ENCODE measurements at regions not wholly inside any gene's neighbourhood (a gene's known extent, or its start where the extent isn't known, plus 50 kb on each side); places are given as distances from the start of the nearest gene placed in this dataset.

DNA sequence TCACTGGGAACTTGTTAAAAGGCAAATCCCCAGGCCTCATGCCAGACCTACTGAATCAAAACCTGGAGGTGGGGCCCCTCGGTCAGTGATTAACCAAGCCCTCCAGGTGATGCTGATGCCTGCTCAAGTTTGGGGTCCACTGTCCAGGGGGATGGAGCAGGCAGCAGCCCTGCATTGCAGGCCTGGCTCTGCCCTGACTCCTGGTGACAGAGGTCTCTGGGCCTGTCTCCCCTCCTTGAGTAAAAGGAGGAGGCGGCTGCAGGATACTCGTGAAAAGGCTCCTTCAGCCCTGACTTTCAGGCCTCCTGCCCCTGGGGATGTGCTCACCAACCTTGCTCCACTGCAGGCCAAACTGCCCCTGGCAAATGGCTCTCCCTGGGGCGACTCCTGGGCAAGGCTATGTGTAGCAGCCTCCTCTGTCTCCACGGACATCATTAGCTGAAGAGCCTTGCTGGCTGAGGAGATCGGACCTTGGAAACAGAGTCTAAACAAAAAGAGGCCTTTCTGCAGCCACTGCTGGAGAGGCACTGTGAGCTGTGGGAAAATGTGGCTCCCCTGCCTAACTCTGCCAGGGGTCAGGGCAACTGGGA lies 134.8 kb upstream of the ALDH1B1 start:
- Histone ChIP-seq H3K9me3 (ENCODE audit: control insufficient read depth in 2 of 2, insufficient read depth in 1 of 2, low read length in 1 of 2) (no peaks in the 10 kb centered on the region), H3K27me3 (ENCODE audit: control insufficient read depth in 2 of 2, insufficient read depth in 1 of 2, low read length in 1 of 2) (no peaks in the 10 kb centered on the region), H3K36me3 (ENCODE audit: control insufficient read depth in 2 of 2, insufficient read depth in 2 of 2, low read length in 1 of 2) (no peaks in the 10 kb centered on the region), H3K27ac (ENCODE audit: low read depth in 1 of 2, low read length in 1 of 2) (no peak overlapping the region), H3K4me1 (ENCODE audit: control insufficient read depth in 2 of 2, insufficient read depth in 2 of 2, low read length in 2 of 2) (no peaks in the 10 kb centered on the region), H3K4me3 (ENCODE audit: low read length in 2 of 2) (no peak overlapping the region)
- 94% methylated on average over 6 of the region's 6 CpGs for WGBS
- no peak for DNase-seq (ENCODE audit: low read depth in 6 of 9, low spot score in 9 of 9)

DNA sequence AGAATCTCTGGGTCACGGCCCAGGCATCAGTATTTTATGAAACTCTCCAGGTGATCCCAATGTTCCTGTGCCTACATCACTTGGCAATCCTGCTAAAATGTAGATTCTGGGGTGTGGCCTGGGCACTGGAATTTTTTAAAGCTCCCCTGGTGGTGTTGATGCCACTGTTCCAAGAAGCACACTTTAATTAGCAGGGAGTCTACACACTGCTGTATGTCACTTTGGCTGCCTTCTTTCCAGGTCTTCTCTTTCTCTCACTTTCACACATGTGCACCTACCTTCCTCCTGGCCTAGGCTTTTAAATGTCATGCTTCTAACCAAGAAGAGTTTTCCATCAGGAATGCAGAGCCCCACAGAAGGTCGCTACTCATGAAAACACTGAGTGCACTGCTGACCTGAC lies 136.0 kb upstream of the ALDH1B1 start:
- Histone ChIP-seq H3K4me3 (ENCODE audit: low read length in 2 of 2) (no peak overlapping the region), H3K9me3 (ENCODE audit: control insufficient read depth in 2 of 2, insufficient read depth in 1 of 2, low read length in 1 of 2) (no peaks in the 10 kb centered on the region), H3K4me1 (ENCODE audit: control insufficient read depth in 2 of 2, insufficient read depth in 2 of 2, low read length in 2 of 2) (no peaks in the 10 kb centered on the region), H3K27me3 (ENCODE audit: control insufficient read depth in 2 of 2, insufficient read depth in 1 of 2, low read length in 1 of 2) (no peaks in the 10 kb centered on the region), H3K27ac (ENCODE audit: low read depth in 1 of 2, low read length in 1 of 2) (no peak overlapping the region), H3K36me3 (ENCODE audit: control insufficient read depth in 2 of 2, insufficient read depth in 2 of 2, low read length in 1 of 2) (no peaks in the 10 kb centered on the region)
- WGBS: 94% methylated on average over 2 of the region's 2 CpGs
- no peak for DNase-seq (ENCODE audit: low read depth in 6 of 9, low spot score in 9 of 9)

DNA sequence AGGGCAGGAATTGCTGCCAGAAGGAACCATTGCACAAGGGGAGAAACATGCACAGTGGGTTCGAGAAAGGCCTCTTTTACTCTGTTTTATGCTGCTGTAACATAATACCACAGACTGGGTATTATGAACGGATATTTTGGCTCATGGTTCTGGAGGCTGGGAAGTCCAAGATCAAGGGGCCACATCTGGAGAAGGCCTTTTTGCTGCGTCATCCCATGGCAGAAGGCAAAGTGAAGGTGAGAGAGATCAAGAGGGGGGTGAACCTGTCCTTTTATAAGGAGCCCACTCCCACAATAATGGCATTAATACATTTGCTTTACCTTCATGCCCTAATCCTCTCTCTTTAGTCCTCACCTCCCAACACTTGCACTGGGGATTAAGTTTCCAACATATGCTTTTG lies 136.9 kb upstream of the ALDH1B1 start:
- no peaks in the 10 kb centered on the region for H3K9me3 ChIP-seq (ENCODE audit: control insufficient read depth in 2 of 2, insufficient read depth in 1 of 2, low read length in 1 of 2)
- 96% methylated on average over 3 of the region's 3 CpGs for WGBS
- no peaks in the 10 kb centered on the region for H3K27me3 ChIP-seq (ENCODE audit: control insufficient read depth in 2 of 2, insufficient read depth in 1 of 2, low read length in 1 of 2)
- H3K4me3 ChIP-seq (ENCODE audit: low read length in 2 of 2): no peak overlapping the region
- no peaks in the 10 kb centered on the region for H3K36me3 ChIP-seq (ENCODE audit: control insufficient read depth in 2 of 2, insufficient read depth in 2 of 2, low read length in 1 of 2)
- DNase-seq (ENCODE audit: low read depth in 6 of 9, low spot score in 9 of 9): no peak
- no peak overlapping the region for H3K27ac ChIP-seq (ENCODE audit: low read depth in 1 of 2, low read length in 1 of 2)
- no peaks in the 10 kb centered on the region for H3K4me1 ChIP-seq (ENCODE audit: control insufficient read depth in 2 of 2, insufficient read depth in 2 of 2, low read length in 2 of 2)

DNA sequence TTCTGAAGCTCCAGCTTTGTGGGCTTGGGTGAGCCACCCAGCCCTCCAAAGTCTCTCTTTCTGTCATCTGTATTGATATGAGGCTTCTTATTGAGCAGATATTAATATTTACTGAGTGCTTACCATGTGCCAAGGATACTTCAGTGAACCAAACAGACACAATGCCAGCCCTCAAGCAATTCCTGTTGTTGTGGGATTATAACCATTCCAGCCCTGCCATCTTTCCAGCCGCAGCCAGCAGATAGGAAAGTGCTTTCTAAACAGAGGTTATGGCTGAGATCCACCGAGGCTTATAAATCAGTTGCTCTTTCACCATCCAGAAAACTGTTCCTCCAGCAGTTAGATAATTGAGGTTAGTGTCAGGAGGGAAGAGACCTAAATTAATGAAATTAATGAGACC lies 137.7 kb upstream of the ALDH1B1 start:
- H3K27me3 ChIP-seq (ENCODE audit: control insufficient read depth in 2 of 2, insufficient read depth in 1 of 2, low read length in 1 of 2): no peaks in the 10 kb centered on the region
- DNase-seq (ENCODE audit: low read depth in 6 of 9, low spot score in 9 of 9): no peak
- H3K4me1 ChIP-seq (ENCODE audit: control insufficient read depth in 2 of 2, insufficient read depth in 2 of 2, low read length in 2 of 2): no peaks in the 10 kb centered on the region
- no peaks in the 10 kb centered on the region for H3K9me3 ChIP-seq (ENCODE audit: control insufficient read depth in 2 of 2, insufficient read depth in 1 of 2, low read length in 1 of 2)
- no peak overlapping the region for H3K27ac ChIP-seq (ENCODE audit: low read depth in 1 of 2, low read length in 1 of 2)
- 99% methylated on average over 2 of the region's 2 CpGs for WGBS
- H3K4me3 ChIP-seq (ENCODE audit: low read length in 2 of 2): no peak overlapping the region
- no peaks in the 10 kb centered on the region for H3K36me3 ChIP-seq (ENCODE audit: control insufficient read depth in 2 of 2, insufficient read depth in 2 of 2, low read length in 1 of 2)

DNA sequence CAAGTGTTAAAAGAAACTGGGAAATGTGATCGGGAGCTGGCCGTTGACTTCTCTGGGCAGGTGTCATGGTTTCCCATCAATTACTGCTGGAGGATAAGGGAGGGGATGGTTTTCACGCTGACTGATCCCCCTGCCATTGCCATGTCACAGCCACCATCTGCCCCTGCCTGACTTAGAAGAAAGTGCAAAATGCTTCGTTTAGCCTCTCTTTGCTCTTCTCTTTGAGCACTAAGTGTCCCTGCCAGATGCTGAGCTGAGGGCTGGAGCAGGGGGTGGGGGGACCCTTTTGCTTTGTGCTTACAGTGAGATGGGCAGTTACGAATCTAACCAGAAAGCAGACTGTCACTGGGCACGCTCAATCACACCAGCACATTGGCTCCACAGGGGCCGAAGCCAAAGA lies 138.4 kb upstream of the ALDH1B1 start:
- Histone ChIP-seq H3K36me3 (ENCODE audit: control insufficient read depth in 2 of 2, insufficient read depth in 2 of 2, low read length in 1 of 2) (no peaks in the 10 kb centered on the region), H3K27me3 (ENCODE audit: control insufficient read depth in 2 of 2, insufficient read depth in 1 of 2, low read length in 1 of 2) (no peaks in the 10 kb centered on the region), H3K4me3 (ENCODE audit: low read length in 2 of 2) (no peak overlapping the region), H3K27ac (ENCODE audit: low read depth in 1 of 2, low read length in 1 of 2) (no peak overlapping the region), H3K9me3 (ENCODE audit: control insufficient read depth in 2 of 2, insufficient read depth in 1 of 2, low read length in 1 of 2) (no peaks in the 10 kb centered on the region), H3K4me1 (ENCODE audit: control insufficient read depth in 2 of 2, insufficient read depth in 2 of 2, low read length in 2 of 2) (no peaks in the 10 kb centered on the region)
- WGBS: 94% methylated on average over 7 of the region's 7 CpGs
- no peak for DNase-seq (ENCODE audit: low read depth in 6 of 9, low spot score in 9 of 9)

DNA sequence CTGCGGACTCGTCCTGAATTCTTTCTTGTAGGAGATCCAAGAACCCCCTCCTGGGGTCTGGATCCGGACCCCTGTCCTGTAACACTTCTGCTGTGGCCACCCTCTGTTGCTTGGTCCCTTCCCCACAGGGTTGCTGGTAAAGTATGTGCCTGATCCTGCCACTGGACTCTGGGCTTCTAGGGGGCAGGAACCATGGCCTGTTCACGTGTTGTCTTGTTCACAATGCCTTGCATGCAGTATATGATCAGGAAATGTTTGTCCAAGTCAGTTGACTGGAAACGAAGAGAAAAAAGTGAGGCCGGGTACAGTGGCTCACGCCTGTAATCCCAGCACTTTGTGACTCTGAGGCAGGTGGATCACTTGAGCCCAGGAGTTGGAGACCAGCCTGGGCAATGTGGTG lies 139.3 kb upstream of the ALDH1B1 start:
- no peaks in the 10 kb centered on the region for H3K36me3 ChIP-seq (ENCODE audit: control insufficient read depth in 2 of 2, insufficient read depth in 2 of 2, low read length in 1 of 2)
- no peaks in the 10 kb centered on the region for H3K4me1 ChIP-seq (ENCODE audit: control insufficient read depth in 2 of 2, insufficient read depth in 2 of 2, low read length in 2 of 2)
- H3K4me3 ChIP-seq (ENCODE audit: low read length in 2 of 2): no peak overlapping the region
- no peak overlapping the region for H3K27ac ChIP-seq (ENCODE audit: low read depth in 1 of 2, low read length in 1 of 2)
- DNase-seq (ENCODE audit: low read depth in 6 of 9, low spot score in 9 of 9): no peak
- WGBS: 97% methylated on average over 7 of the region's 7 CpGs
- H3K27me3 ChIP-seq (ENCODE audit: control insufficient read depth in 2 of 2, insufficient read depth in 1 of 2, low read length in 1 of 2): no peaks in the 10 kb centered on the region
- no peaks in the 10 kb centered on the region for H3K9me3 ChIP-seq (ENCODE audit: control insufficient read depth in 2 of 2, insufficient read depth in 1 of 2, low read length in 1 of 2)

DNA sequence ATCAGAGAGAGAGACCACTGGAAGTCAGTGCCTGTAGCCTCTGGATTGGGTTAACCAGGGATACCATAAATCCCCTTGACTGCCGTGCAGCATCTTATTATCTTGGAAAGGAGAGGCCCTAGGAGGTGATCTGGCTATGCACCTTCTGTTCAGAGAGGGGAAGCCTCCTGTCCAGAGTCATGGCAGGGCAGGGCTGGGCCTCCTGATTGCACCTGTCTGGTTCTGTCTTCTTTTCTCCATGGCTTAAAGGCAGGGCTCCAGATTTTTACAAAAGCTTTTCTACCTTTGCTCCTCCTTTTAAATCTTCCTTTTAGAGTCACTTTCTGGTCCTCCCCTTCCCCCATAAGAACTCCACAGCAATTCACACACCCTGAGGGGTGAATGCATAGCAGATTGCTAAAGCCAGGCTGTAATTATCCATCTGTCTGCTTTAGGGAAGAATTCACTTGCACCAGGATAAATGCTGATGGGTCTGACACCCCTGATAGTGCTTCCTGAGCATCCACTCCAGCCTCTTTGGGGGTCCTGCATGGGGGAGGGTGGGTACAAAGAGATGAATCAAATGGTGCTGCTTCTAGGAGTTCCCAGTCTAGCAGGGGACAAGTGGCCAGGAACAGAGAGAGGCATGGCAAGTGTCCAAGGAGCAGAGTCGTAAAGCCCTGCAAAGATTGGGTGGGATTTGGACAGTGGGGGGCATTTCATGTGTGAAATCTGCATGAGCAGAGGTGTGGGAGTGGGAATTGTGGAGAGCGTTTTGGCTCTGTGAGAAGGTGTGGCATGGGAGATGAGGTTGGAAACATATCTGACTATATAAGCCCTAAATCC lies 141.3 kb upstream of the ALDH1B1 start:
- DNase-seq (ENCODE audit: low read depth in 6 of 9, low spot score in 9 of 9): no peak
- Histone ChIP-seq H3K4me3 (ENCODE audit: low read length in 2 of 2) (no peak overlapping the region), H3K27ac (ENCODE audit: low read depth in 1 of 2, low read length in 1 of 2) (no peak overlapping the region), H3K9me3 (ENCODE audit: control insufficient read depth in 2 of 2, insufficient read depth in 1 of 2, low read length in 1 of 2) (no peaks in the 10 kb centered on the region), H3K27me3 (ENCODE audit: control insufficient read depth in 2 of 2, insufficient read depth in 1 of 2, low read length in 1 of 2) (no peaks in the 10 kb centered on the region), H3K4me1 (ENCODE audit: control insufficient read depth in 2 of 2, insufficient read depth in 2 of 2, low read length in 2 of 2) (no peaks in the 10 kb centered on the region), H3K36me3 (ENCODE audit: control insufficient read depth in 2 of 2, insufficient read depth in 2 of 2, low read length in 1 of 2) (no peaks in the 10 kb centered on the region)
- WGBS: 96% methylated on average over 3 of the region's 3 CpGs

DNA sequence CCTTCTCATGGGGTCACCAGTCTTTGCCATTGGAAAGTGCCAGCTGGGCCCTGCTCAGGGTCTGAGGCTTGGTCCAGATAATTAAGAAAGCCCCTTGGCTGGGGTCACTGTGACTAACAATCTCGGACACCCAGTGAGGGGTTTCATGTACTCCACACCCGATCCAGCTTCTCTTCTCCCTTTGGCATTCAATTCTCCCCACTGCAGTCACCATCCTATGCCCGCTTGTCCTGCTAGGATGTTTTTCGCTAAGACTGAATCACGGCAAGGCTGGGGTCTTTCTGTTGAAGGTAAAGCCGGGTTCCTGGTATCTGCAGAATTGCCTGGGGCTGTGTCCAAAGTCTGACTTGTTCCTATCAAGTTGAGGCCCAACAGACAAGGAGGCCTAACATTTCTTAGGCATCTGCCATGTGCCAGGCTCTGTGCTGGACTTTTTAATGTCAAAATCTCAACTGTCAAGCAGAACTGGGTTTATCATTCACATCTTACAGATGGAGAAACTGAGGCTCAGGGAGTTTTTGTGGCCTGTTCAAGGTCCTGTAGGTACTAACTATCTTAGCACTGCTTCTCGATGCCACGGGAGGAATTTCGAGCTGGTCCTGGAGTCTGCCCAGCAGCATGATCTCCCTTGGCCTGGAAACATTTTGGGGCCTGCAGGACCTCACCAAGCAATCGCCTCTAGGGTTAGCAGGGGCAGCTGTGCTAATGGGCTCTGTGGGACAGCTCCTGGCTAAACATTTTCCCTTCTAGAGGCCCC lies 142.0 kb upstream of the ALDH1B1 start:
- 88% methylated on average over 10 of the region's 10 CpGs for WGBS
- Histone ChIP-seq H3K4me3 (ENCODE audit: low read length in 2 of 2) (no peak overlapping the region), H3K4me1 (ENCODE audit: control insufficient read depth in 2 of 2, insufficient read depth in 2 of 2, low read length in 2 of 2) (no peaks in the 10 kb centered on the region), H3K36me3 (ENCODE audit: control insufficient read depth in 2 of 2, insufficient read depth in 2 of 2, low read length in 1 of 2) (no peaks in the 10 kb centered on the region), H3K27ac (ENCODE audit: low read depth in 1 of 2, low read length in 1 of 2) (no peak overlapping the region), H3K9me3 (ENCODE audit: control insufficient read depth in 2 of 2, insufficient read depth in 1 of 2, low read length in 1 of 2) (no peaks in the 10 kb centered on the region), H3K27me3 (ENCODE audit: control insufficient read depth in 2 of 2, insufficient read depth in 1 of 2, low read length in 1 of 2) (no peaks in the 10 kb centered on the region)
- DNase-seq (ENCODE audit: low read depth in 6 of 9, low spot score in 9 of 9): no peak

DNA sequence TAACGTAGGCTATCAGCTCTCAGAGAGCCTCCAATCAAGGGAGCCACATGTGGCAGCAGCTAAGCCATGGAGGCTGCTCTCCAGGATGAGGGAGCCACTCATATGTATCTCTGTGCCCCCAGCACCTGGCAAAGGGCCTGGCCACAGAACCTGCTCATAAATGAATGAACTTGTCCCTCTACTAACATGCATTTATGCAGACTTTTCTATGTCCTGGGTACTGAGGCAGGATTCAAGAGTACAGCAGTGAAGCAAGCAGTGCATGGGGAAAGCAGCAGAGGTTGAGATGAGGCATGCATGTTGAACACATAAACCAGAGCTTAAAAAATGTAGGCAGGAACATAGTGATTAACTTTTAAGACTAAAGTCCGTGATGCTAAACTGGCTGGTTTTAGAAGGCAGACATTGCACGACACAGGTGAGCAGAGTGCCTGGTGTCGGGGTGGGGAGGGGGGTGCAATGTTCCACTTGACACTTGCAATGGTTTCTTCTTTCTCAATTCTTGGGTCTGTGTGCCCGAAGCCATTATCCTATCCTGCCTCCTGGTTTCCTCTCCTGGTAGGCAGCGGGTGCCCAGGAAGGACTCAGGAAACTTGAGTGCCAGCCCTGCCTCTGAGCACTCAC lies 142.8 kb upstream of the ALDH1B1 start:
- DNase-seq (ENCODE audit: low read depth in 6 of 9, low spot score in 9 of 9): no peak
- no peaks in the 10 kb centered on the region for H3K9me3 ChIP-seq (ENCODE audit: control insufficient read depth in 2 of 2, insufficient read depth in 1 of 2, low read length in 1 of 2)
- no peak overlapping the region for H3K27ac ChIP-seq (ENCODE audit: low read depth in 1 of 2, low read length in 1 of 2)
- H3K36me3 ChIP-seq (ENCODE audit: control insufficient read depth in 2 of 2, insufficient read depth in 2 of 2, low read length in 1 of 2): no peaks in the 10 kb centered on the region
- H3K27me3 ChIP-seq (ENCODE audit: control insufficient read depth in 2 of 2, insufficient read depth in 1 of 2, low read length in 1 of 2): no peaks in the 10 kb centered on the region
- H3K4me3 ChIP-seq (ENCODE audit: low read length in 2 of 2): no peak overlapping the region
- 86% methylated on average over 6 of the region's 6 CpGs for WGBS
- H3K4me1 ChIP-seq (ENCODE audit: control insufficient read depth in 2 of 2, insufficient read depth in 2 of 2, low read length in 2 of 2): no peaks in the 10 kb centered on the region
